Left ventricle myocardium inferior (tissue), 1 donor: ENCODE measurements at regions not wholly inside any gene's neighbourhood (a gene's known extent, or its start where the extent isn't known, plus 50 kb on each side); places are given as distances from the start of the nearest gene placed in this dataset.

ENCODE experiments used
- DNase-seq: peaks from one replicate; pipeline ENCODE4 v3.0.0-alpha.2; 2020
- H3K27ac ChIP-seq: fragments of 200-600 bp; replicated peaks from 2 replicates; pipeline ENCODE4 v1.8.0; 2021
- H3K27me3 ChIP-seq: fragments of 200-600 bp; 2 replicates; pipeline ENCODE4 v1.8.0; 2021; ENCODE audit warnings: low read depth
- H3K36me3 ChIP-seq: fragments of 200-600 bp; 2 replicates; pipeline ENCODE4 v1.8.0; 2021
- H3K4me1 ChIP-seq: fragments of 200-600 bp; 2 replicates; pipeline ENCODE4 v1.8.0; 2021
- H3K4me3 ChIP-seq: fragments of 200-600 bp; 2 replicates; pipeline ENCODE4 v1.8.0; 2021; ENCODE audit warnings: mild to moderate bottlenecking, moderate library complexity
- H3K9me3 ChIP-seq: fragments of 200-600 bp; replicated peaks from 2 replicates; pipeline ENCODE4 v1.8.0; 2021
- intact Hi-C: fragments of 100-400 bp; cut with micrococcal nuclease; formaldehyde crosslinking; loops from one replicate; pipeline ENCODE4 v1.11.0; 2022
- TF ChIP-seq, protein P1 (sequence below): fragments of 200-600 bp; IDR thresholded peaks from 2 replicates; pipeline ENCODE4 v1.8.0; 2021; ENCODE audit warnings: antibody characterized with exemption, mild to moderate bottlenecking, borderline replicate concordance
- donor health status: DM: no; HTN: yes; CAD: no; lungs with severe emphysema.

DNA sequence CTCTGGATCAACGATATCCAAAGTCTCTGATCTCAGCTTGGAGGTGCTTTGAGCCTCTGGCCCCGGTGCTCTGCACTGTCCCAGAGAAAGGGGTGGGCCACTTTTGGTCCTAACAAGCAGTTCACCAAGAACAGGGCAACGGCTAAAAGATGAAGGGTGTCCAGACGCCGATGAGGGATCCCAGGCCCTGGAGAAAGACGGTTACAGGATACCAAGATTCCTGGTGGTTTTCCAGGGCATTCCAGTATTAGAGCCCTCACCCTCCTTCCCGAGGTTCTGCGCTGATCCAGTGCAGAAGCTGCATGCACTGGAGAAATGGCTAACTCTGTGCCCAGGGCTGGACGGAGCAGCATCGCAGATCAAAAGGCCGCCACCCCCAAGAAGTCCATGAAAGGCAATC lies 149.9 kb upstream of the IRF2BP2 start:
- intact Hi-C loops, result no loop called here
- Histone ChIP-seq H3K4me1 (peaks cover 13% of the 10 kb centered on the region), H3K27me3 (no peaks in the 10 kb centered on the region), H3K4me3 (no peak overlapping the region), H3K36me3 (no peaks in the 10 kb centered on the region), H3K27ac (no peak overlapping the region), H3K9me3 (no peaks in the 10 kb centered on the region)
- no peak for DNase-seq
- TF ChIP-seq, protein P1, sequence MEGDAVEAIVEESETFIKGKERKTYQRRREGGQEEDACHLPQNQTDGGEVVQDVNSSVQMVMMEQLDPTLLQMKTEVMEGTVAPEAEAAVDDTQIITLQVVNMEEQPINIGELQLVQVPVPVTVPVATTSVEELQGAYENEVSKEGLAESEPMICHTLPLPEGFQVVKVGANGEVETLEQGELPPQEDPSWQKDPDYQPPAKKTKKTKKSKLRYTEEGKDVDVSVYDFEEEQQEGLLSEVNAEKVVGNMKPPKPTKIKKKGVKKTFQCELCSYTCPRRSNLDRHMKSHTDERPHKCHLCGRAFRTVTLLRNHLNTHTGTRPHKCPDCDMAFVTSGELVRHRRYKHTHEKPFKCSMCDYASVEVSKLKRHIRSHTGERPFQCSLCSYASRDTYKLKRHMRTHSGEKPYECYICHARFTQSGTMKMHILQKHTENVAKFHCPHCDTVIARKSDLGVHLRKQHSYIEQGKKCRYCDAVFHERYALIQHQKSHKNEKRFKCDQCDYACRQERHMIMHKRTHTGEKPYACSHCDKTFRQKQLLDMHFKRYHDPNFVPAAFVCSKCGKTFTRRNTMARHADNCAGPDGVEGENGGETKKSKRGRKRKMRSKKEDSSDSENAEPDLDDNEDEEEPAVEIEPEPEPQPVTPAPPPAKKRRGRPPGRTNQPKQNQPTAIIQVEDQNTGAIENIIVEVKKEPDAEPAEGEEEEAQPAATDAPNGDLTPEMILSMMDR, result no peak

DNA sequence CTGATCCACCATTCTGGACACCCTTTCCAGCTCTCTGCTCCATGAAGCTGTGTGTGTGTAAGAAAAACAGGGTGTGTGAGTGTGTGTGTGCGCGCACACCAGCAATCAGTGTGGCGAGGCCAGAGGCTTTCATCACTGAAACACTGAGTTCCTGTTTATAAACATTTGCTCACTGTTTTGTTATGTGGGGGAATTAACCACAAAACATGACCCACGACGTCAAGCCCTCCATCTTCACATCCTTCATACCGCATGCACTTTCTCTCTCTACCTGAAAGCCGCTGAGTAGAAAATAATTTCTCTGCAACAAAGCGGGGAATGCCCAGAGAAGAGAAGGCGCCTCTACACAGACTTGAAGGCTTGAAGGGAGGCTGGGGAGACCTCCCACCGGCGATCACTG lies 148.9 kb upstream of the IRF2BP2 start:
- Histone ChIP-seq H3K36me3 (no peaks in the 10 kb centered on the region), H3K27me3 (no peaks in the 10 kb centered on the region), H3K4me1 (peaks cover 13% of the 10 kb centered on the region), H3K27ac (no peak overlapping the region), H3K4me3 (no peak overlapping the region), H3K9me3 (no peaks in the 10 kb centered on the region)
- no peak for DNase-seq
- TF ChIP-seq, protein P1, result no peak
- intact Hi-C loops, result no loop called here

DNA sequence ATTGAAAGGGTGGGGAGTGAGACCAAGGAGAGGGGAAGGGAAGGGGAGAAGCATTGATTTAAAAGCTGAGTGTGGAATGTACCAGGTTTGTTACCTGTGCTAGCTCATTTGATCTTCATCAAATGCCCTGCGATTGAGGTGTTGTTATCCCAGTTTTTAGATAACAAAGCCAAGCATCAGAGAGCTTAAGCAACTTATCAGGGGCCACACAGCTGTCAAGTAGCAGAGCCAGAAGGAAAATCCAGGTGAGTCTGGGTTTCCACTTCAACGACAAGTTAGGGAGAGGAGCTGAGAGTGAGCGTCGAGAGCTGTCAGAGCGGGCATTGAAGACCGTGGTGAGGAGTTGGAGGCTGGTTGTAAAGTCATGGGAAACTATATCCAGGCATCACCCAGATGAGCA lies 146.9 kb upstream of the IRF2BP2 start:
- no peaks in the 10 kb centered on the region for H3K9me3 ChIP-seq
- H3K27ac ChIP-seq, result no peak overlapping the region
- no peaks in the 10 kb centered on the region for H3K36me3 ChIP-seq
- no peak for DNase-seq
- intact Hi-C loops, result no loop called here
- TF ChIP-seq, protein P1, result no peak
- no peak overlapping the region for H3K4me3 ChIP-seq
- H3K4me1 ChIP-seq, result peaks cover 13% of the 10 kb centered on the region
- no peaks in the 10 kb centered on the region for H3K27me3 ChIP-seq

DNA sequence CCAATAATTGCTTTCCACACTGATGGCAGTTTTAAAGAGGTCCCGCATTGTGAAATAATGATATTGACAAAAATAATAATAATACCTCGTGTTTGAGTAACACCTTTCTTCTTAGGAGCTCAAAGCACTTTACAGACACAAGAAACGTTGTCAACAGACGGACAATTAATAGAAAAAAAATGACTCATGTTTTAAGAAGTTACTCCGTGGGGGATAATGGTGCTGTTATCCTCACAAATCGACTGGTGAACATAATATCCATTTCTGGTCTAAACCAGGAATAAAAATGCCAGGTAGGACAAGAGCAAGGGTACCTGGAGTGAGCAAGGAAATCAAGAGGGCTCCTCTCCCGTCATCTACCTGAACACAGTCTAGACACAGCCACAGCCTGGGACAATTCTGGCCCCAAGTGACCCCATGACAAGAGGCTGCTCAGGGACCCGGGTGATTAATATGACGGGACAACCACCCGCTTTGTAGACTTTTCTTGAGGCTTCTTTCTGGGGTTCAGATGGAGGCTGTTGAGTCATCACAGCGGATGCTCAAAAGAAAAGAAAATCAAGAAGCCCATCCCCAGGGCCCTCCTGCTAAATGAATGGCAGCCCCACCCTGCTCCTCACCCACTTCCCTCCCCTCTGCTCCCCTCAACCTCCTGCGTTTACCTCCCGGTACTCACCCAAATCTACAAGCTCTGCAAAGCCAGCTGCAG lies 146.2 kb upstream of the IRF2BP2 start:
- no peak for DNase-seq
- TF ChIP-seq, protein P1, result no peak
- intact Hi-C loops, result no loop called here
- H3K27ac ChIP-seq, result no peak overlapping the region
- H3K27me3 ChIP-seq, result no peaks in the 10 kb centered on the region
- no peaks in the 10 kb centered on the region for H3K9me3 ChIP-seq
- H3K36me3 ChIP-seq, result no peaks in the 10 kb centered on the region
- no peak overlapping the region for H3K4me3 ChIP-seq
- H3K4me1 ChIP-seq, result peaks cover 18% of the 10 kb centered on the region

DNA sequence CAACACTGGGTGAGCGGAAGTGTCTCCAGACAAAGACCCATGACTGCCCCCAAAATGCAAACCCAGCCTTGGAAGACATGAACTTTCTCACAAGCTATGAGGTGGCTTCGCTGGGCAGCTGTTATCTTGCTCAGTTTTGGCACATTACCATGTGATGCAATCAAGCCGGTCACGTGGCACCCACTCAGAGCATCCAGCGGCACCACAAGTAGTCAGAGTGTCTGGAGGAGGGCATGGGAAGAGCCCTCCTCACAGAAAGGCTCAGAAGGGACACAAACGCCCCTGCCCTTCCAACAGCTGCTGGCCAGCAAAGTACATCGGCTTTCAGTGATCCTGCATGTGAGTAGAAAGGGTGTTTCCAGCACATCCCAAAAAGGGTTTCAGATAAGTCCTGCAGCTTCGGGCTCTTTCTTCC lies 145.5 kb upstream of the IRF2BP2 start:
- intact Hi-C loops, result no loop called here
- TF ChIP-seq, protein P1, result no peak
- H3K27me3 ChIP-seq, result no peaks in the 10 kb centered on the region
- DNase-seq, result peak; percentile 76
- no peaks in the 10 kb centered on the region for H3K36me3 ChIP-seq
- H3K27ac ChIP-seq, result no peak overlapping the region
- no peaks in the 10 kb centered on the region for H3K9me3 ChIP-seq
- H3K4me3 ChIP-seq, result peak overlapping the region; percentile 30
- H3K4me1 ChIP-seq, result peaks cover 26% of the 10 kb centered on the region

DNA sequence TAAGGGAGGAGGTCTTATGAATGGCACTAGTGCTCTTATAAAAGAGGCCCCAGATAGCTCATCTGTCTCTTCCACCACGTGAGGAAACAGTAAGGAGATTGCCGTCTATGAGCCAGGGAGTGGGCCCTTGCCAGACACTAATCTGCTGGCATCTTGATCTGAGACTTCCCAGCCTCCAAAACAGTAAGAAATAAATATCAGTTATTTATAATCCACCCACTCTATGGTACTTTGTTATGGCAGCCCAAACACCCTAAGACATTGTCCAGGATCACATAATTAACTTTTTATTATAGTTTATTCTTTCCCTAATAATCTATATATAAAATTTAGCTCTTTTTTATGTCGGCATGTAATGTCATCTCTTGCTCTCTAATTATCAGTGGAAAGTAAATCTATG lies 144.0 kb upstream of the IRF2BP2 start:
- no peak for DNase-seq
- Histone ChIP-seq H3K36me3 (no peaks in the 10 kb centered on the region), H3K27ac (no peak overlapping the region), H3K9me3 (no peaks in the 10 kb centered on the region), H3K4me3 (no peak overlapping the region), H3K27me3 (no peaks in the 10 kb centered on the region), H3K4me1 (peaks cover 27% of the 10 kb centered on the region)
- TF ChIP-seq, protein P1, result no peak
- intact Hi-C loops, result no loop called here
